Endothelial cell (in vitro differentiated cells): ENCODE measurements at regions not wholly inside any gene's neighbourhood (a gene's known extent, or its start where the extent isn't known, plus 50 kb on each side); places are given as distances from the start of the nearest gene placed in this dataset.

Experiments used
- DNase-seq: peaks from one replicate; pipeline ENCODE4 v3.0.0; 2021; ENCODE audit warnings: low spot score
- H3K27ac Mint-ChIP-seq: one replicate; pipeline ENCODE4 v1.8.0; 2021; ENCODE audit warnings: mixed read lengths, inconsistent platforms; ENCODE audit not compliant: unreplicated experiment
- H3K27me3 Mint-ChIP-seq: one replicate; pipeline ENCODE4 v1.8.0; 2021; ENCODE audit warnings: mild to moderate bottlenecking, moderate library complexity, mixed read lengths, inconsistent platforms; ENCODE audit not compliant: unreplicated experiment
- H3K36me3 Mint-ChIP-seq: one replicate; pipeline ENCODE4 v1.8.0; 2021; ENCODE audit warnings: mild to moderate bottlenecking, low read depth, mixed read lengths, inconsistent platforms; ENCODE audit not compliant: unreplicated experiment
- H3K4me1 Mint-ChIP-seq: one replicate; pipeline ENCODE4 v1.8.0; 2021; ENCODE audit warnings: mild to moderate bottlenecking, mixed read lengths, inconsistent platforms; ENCODE audit not compliant: unreplicated experiment
- H3K4me3 Mint-ChIP-seq: one replicate; pipeline ENCODE4 v1.8.0; 2021; ENCODE audit warnings: mild to moderate bottlenecking, mixed read lengths, inconsistent platforms; ENCODE audit not compliant: unreplicated experiment
- H3K9me3 Mint-ChIP-seq: one replicate; pipeline ENCODE4 v1.8.0; 2021; ENCODE audit warnings: mixed read lengths, inconsistent platforms; ENCODE audit not compliant: unreplicated experiment
- CTCF ChIP-seq: fragments of 200-600 bp; sonication (generic); IDR thresholded peaks from one replicate; pipeline ENCODE4 v1.5.0; 2021; ENCODE audit warnings: antibody characterized with exemption; ENCODE audit not compliant: unreplicated experiment

GRCh38 chr22:48212727-48213126 lies 1450.3 kb downstream of the TBC1D22A start:
- TF ChIP-seq CTCF, result no peak
- DNase-seq, result no peak
- H3K27ac Mint-ChIP-seq, result no peak overlapping the region
- H3K36me3 Mint-ChIP-seq, result no peaks in the 10 kb centered on the region
- no peaks in the 10 kb centered on the region for H3K4me1 Mint-ChIP-seq
- H3K4me3 Mint-ChIP-seq, result no peak overlapping the region
- peaks cover 9% of the 10 kb centered on the region for H3K27me3 Mint-ChIP-seq
- H3K9me3 Mint-ChIP-seq, result no peaks in the 10 kb centered on the region

- DNase-seq, result no peak
- no peak for TF ChIP-seq CTCF
- H3K9me3 Mint-ChIP-seq, result no peaks in the 10 kb centered on the region
- H3K4me3 Mint-ChIP-seq, result no peak overlapping the region
- H3K27me3 Mint-ChIP-seq, result peaks cover 9% of the 10 kb centered on the region
- H3K36me3 Mint-ChIP-seq, result no peaks in the 10 kb centered on the region
- no peak overlapping the region for H3K27ac Mint-ChIP-seq
- no peaks in the 10 kb centered on the region for H3K4me1 Mint-ChIP-seq
Measured at GRCh38 chr22:48210812-48211211, 1448.4 kb downstream of the TBC1D22A start.

GRCh38 chr22:48210198-48210580 lies 1447.7 kb downstream of the TBC1D22A start:
- TF ChIP-seq CTCF, result no peak
- no peak for DNase-seq
- Mint-ChIP-seq H3K9me3 (no peaks in the 10 kb centered on the region), H3K27me3 (peaks cover 9% of the 10 kb centered on the region), H3K27ac (no peak overlapping the region), H3K36me3 (no peaks in the 10 kb centered on the region), H3K4me3 (no peak overlapping the region), H3K4me1 (no peaks in the 10 kb centered on the region)

GRCh38 chr22:48209473-48210197 lies 1447.2 kb downstream of the TBC1D22A start:
- Mint-ChIP-seq H3K9me3 (no peaks in the 10 kb centered on the region), H3K36me3 (no peaks in the 10 kb centered on the region), H3K4me1 (no peaks in the 10 kb centered on the region), H3K27me3 (peaks cover 9% of the 10 kb centered on the region), H3K27ac (no peak overlapping the region), H3K4me3 (no peak overlapping the region)
- no peak for DNase-seq
- no peak for TF ChIP-seq CTCF

GRCh38 chr22:48208894-48209293 lies 1446.4 kb downstream of the TBC1D22A start:
- Mint-ChIP-seq H3K4me3 (no peak overlapping the region), H3K4me1 (no peaks in the 10 kb centered on the region), H3K27me3 (peaks cover 6% of the 10 kb centered on the region), H3K36me3 (no peaks in the 10 kb centered on the region), H3K27ac (no peak overlapping the region), H3K9me3 (no peaks in the 10 kb centered on the region)
- TF ChIP-seq CTCF, result no peak
- no peak for DNase-seq
